GM12878 (cell line): ENCODE measurements at regions not wholly inside any gene's neighbourhood (a gene's known extent, or its start where the extent isn't known, plus 50 kb on each side); places are given as distances from the start of the nearest gene placed in this dataset.

ENCODE experiments used
- IRF4 ChIP-seq: IDR thresholded peaks from 2 replicates; pipeline ENCODE4 v1.6.1; 2011; ENCODE audit warnings: low read depth, low read length
- KDM1A ChIP-seq: fragments of 200-600 bp; sonication (generic); IDR thresholded peaks from 2 replicates; pipeline ENCODE4 v1.6.1; 2016; ENCODE audit warnings: borderline replicate concordance
- NRF1 ChIP-seq: conservative IDR thresholded peaks from 2 replicates; pipeline ENCODE4 v1.6.1; 2011; ENCODE audit warnings: mild to moderate bottlenecking, low read depth, low read length, improper control_type of control experiment
- RCOR1 ChIP-seq: conservative IDR thresholded peaks from 2 replicates; pipeline ENCODE4 v1.6.1; 2012; ENCODE audit warnings: low read depth, low read length, improper control_type of control experiment
- TF ChIP-seq, protein P1 (sequence below): fragments of 450-650 bp; IDR thresholded peaks from 2 replicates; pipeline ENCODE4 v1.6.1; 2018; ENCODE audit warnings: borderline replicate concordance, mild to moderate bottlenecking; ENCODE audit not compliant: partially characterized antibody
- TF ChIP-seq, protein P2 (sequence below): fragments of 450-650 bp; formaldehyde crosslinking; IDR thresholded peaks from 2 replicates; pipeline ENCODE4 v1.4.0; 2020; ENCODE audit warnings: mild to moderate bottlenecking, moderate library complexity
- TF ChIP-seq, protein P3 (sequence below): fragments of 450-650 bp; IDR thresholded peaks from 2 replicates; pipeline ENCODE4 v1.6.1; 2017; ENCODE audit warnings: borderline replicate concordance

DNA sequence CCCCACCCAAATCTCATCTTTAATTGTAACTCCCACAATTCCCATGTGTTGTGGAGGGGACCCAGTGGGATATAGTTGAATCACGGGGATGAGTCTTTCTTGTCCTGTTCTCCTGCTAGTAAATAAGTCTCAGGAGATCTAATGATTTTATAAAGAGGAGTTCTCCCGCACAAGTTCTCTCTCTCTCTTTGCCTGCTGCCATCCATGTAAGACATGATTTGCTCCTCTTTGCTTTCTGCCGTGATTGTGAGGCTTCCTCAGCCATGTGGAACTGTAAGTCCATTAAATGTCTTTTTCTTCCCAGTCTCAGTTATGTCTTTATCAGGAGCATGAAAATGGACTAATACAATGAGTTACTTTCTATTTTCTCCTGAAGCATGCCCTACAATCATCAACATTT, 1158.5 kb downstream of the CDH18 start (continued):
- TF ChIP-seq, protein P1, sequence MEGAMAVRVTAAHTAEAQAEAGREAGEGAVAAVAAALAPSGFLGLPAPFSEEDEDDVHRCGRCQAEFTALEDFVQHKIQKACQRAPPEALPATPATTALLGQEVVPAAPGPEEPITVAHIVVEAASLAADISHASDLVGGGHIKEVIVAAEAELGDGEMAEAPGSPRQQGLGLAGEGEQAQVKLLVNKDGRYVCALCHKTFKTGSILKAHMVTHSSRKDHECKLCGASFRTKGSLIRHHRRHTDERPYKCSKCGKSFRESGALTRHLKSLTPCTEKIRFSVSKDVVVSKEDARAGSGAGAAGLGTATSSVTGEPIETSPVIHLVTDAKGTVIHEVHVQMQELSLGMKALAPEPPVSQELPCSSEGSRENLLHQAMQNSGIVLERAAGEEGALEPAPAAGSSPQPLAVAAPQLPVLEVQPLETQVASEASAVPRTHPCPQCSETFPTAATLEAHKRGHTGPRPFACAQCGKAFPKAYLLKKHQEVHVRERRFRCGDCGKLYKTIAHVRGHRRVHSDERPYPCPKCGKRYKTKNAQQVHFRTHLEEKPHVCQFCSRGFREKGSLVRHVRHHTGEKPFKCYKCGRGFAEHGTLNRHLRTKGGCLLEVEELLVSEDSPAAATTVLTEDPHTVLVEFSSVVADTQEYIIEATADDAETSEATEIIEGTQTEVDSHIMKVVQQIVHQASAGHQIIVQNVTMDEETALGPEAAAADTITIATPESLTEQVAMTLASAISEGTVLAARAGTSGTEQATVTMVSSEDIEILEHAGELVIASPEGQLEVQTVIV: no peak
- TF ChIP-seq, protein P2, sequence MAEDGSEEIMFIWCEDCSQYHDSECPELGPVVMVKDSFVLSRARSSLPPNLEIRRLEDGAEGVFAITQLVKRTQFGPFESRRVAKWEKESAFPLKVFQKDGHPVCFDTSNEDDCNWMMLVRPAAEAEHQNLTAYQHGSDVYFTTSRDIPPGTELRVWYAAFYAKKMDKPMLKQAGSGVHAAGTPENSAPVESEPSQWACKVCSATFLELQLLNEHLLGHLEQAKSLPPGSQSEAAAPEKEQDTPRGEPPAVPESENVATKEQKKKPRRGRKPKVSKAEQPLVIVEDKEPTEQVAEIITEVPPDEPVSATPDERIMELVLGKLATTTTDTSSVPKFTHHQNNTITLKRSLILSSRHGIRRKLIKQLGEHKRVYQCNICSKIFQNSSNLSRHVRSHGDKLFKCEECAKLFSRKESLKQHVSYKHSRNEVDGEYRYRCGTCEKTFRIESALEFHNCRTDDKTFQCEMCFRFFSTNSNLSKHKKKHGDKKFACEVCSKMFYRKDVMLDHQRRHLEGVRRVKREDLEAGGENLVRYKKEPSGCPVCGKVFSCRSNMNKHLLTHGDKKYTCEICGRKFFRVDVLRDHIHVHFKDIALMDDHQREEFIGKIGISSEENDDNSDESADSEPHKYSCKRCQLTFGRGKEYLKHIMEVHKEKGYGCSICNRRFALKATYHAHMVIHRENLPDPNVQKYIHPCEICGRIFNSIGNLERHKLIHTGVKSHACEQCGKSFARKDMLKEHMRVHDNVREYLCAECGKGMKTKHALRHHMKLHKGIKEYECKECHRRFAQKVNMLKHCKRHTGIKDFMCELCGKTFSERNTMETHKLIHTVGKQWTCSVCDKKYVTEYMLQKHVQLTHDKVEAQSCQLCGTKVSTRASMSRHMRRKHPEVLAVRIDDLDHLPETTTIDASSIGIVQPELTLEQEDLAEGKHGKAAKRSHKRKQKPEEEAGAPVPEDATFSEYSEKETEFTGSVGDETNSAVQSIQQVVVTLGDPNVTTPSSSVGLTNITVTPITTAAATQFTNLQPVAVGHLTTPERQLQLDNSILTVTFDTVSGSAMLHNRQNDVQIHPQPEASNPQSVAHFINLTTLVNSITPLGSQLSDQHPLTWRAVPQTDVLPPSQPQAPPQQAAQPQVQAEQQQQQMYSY (CRISPR knock-in tag): no peak
- no peak for TF ChIP-seq KDM1A
- TF ChIP-seq IRF4: no peak
- TF ChIP-seq NRF1: no peak
- TF ChIP-seq, protein P3, sequence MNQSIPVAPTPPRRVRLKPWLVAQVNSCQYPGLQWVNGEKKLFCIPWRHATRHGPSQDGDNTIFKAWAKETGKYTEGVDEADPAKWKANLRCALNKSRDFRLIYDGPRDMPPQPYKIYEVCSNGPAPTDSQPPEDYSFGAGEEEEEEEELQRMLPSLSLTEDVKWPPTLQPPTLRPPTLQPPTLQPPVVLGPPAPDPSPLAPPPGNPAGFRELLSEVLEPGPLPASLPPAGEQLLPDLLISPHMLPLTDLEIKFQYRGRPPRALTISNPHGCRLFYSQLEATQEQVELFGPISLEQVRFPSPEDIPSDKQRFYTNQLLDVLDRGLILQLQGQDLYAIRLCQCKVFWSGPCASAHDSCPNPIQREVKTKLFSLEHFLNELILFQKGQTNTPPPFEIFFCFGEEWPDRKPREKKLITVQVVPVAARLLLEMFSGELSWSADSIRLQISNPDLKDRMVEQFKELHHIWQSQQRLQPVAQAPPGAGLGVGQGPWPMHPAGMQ: no peak
- no peak for TF ChIP-seq RCOR1
